HEK293 (cell line): ENCODE measurements at regions not wholly inside any gene's neighbourhood (a gene's known extent, or its start where the extent isn't known, plus 50 kb on each side); places are given as distances from the start of the nearest gene placed in this dataset.

Source experiments
- CTCF ChIA-PET: fragments of 350-600 bp; formaldehyde crosslinking; extraction: SDS; loops from one replicate; lab custom pipeline; 2021; ENCODE audit warnings: antibody characterized with exemption; lab: Yijun Ruan, JAX
- POLR2A ChIA-PET: fragments of 300-600 bp; formaldehyde crosslinking; extraction: SDS; loops from one replicate; lab custom pipeline; 2020; ENCODE audit warnings: antibody characterized with exemption, inconsistent platforms; lab: Yijun Ruan, JAX
- H3K27ac ChIP-seq: fragments of 200-500 bp; sonication (Bioruptor generic); 2 replicates; pipeline ENCODE4 v1.5.1; 2014; ENCODE audit warnings: low read depth, low read length, control low read depth, inconsistent platforms; ENCODE audit errors: extremely low read depth
- H3K36me3 ChIP-seq, 2 experiments: fragments of 200-500 bp in 1 of 2; sonication (Bioruptor generic) in 1 of 2; 1 replicate in 1 of 2; 2 replicates in 1 of 2; pipeline ENCODE4 v1.5.1; 2014 to 2017; ENCODE audit warnings: inconsistent platforms in 2 of 2, low read length in 2 of 2; ENCODE audit not compliant: control insufficient read depth in 2 of 2, insufficient read depth in 1 of 2
- H3K4me1 ChIP-seq: fragments of 200-500 bp; sonication (Bioruptor generic); 2 replicates; pipeline ENCODE4 v1.5.1; 2014; ENCODE audit warnings: mild to moderate bottlenecking, low read length, inconsistent platforms; ENCODE audit not compliant: control insufficient read depth, insufficient read depth
- H3K4me3 ChIP-seq: 2 replicates; pipeline ENCODE4 v1.5.1; 2011; ENCODE audit warnings: low read depth, mild to moderate bottlenecking, control low read depth, low read length, moderate library complexity
- H3K9me3 ChIP-seq: fragments of 200-500 bp; sonication (Bioruptor generic); 2 replicates; pipeline ENCODE4 v1.5.1; 2014; ENCODE audit warnings: low read depth, low read length, inconsistent platforms; ENCODE audit not compliant: control insufficient read depth, insufficient read depth
- BCL11B ChIP-seq: fragments of 450-650 bp; formaldehyde crosslinking; IDR thresholded peaks from 2 replicates; pipeline ENCODE4 v1.5.1; 2016; ENCODE audit warnings: low read depth, missing biosample characterization, missing genetic modification characterization
- KLF10 ChIP-seq: fragments of 450-650 bp; IDR thresholded peaks from 2 replicates; pipeline ENCODE4 v1.5.1; 2018; ENCODE audit warnings: missing biosample characterization, mild to moderate bottlenecking, missing genetic modification characterization
- PRDM2 ChIP-seq: fragments of 450-650 bp; formaldehyde crosslinking; IDR thresholded peaks from 2 replicates; pipeline ENCODE4 v1.5.1; 2016; ENCODE audit warnings: missing biosample characterization, missing genetic modification characterization, borderline replicate concordance
- SP7 ChIP-seq: fragments of 450-650 bp; formaldehyde crosslinking; IDR thresholded peaks from 2 replicates; pipeline ENCODE4 v1.5.1; 2016; ENCODE audit warnings: missing biosample characterization, missing genetic modification characterization
- ZBTB6 ChIP-seq: fragments of 450-650 bp; formaldehyde crosslinking; IDR thresholded peaks from 2 replicates; pipeline ENCODE4 v1.5.1; 2017; ENCODE audit warnings: missing biosample characterization, missing genetic modification characterization
- ZFP3 ChIP-seq: fragments of 450-650 bp; formaldehyde crosslinking; IDR thresholded peaks from 2 replicates; pipeline ENCODE4 v1.5.1; 2016; ENCODE audit warnings: low read depth, missing biosample characterization, missing genetic modification characterization
- ZNF10 ChIP-seq: fragments of 450-650 bp; formaldehyde crosslinking; IDR thresholded peaks from 2 replicates; pipeline ENCODE4 v1.5.1; 2017; ENCODE audit warnings: missing biosample characterization, missing genetic modification characterization
- ZNF155 ChIP-seq: fragments of 450-650 bp; formaldehyde crosslinking; IDR thresholded peaks from 2 replicates; pipeline ENCODE4 v1.5.1; 2016; ENCODE audit warnings: missing biosample characterization, missing genetic modification characterization
- ZNF157 ChIP-seq: fragments of 450-650 bp; formaldehyde crosslinking; IDR thresholded peaks from 2 replicates; pipeline ENCODE4 v1.5.1; 2016; ENCODE audit warnings: missing biosample characterization, missing genetic modification characterization
- ZNF16 ChIP-seq: fragments of 450-650 bp; formaldehyde crosslinking; IDR thresholded peaks from 2 replicates; pipeline ENCODE4 v1.5.1; 2016; ENCODE audit warnings: low read depth, missing biosample characterization, missing genetic modification characterization
- ZNF174 ChIP-seq: fragments of 450-650 bp; formaldehyde crosslinking; IDR thresholded peaks from 2 replicates; pipeline ENCODE4 v1.5.0; 2017; ENCODE audit warnings: missing biosample characterization, mild to moderate bottlenecking, missing genetic modification characterization
- ZNF202 ChIP-seq: fragments of 450-650 bp; formaldehyde crosslinking; IDR thresholded peaks from 2 replicates; pipeline ENCODE4 v1.5.1; 2016; ENCODE audit warnings: missing biosample characterization, missing genetic modification characterization, borderline replicate concordance
- ZNF214 ChIP-seq: fragments of 450-650 bp; formaldehyde crosslinking; IDR thresholded peaks from 2 replicates; pipeline ENCODE4 v1.5.1; 2017; ENCODE audit warnings: missing biosample characterization, mild to moderate bottlenecking, missing genetic modification characterization, borderline replicate concordance
- ZNF274 ChIP-seq, 2 experiments: fragments of 200-500 bp in 1 of 2; fragments of 450-650 bp in 1 of 2; sonication (Bioruptor generic) in 1 of 2; formaldehyde crosslinking in 1 of 2; IDR thresholded peaks; 2 replicates each; pipeline versions ENCODE4 v1.5.1 to v1.6.1; 2014 to 2016; ENCODE audit warnings: borderline replicate concordance in 1 of 2, inconsistent platforms in 1 of 2, low read length in 1 of 2, missing biosample characterization in 1 of 2, missing genetic modification characterization in 1 of 2
- ZNF48 ChIP-seq: fragments of 450-650 bp; formaldehyde crosslinking; IDR thresholded peaks from 2 replicates; pipeline ENCODE4 v1.5.1; 2016; ENCODE audit warnings: missing biosample characterization, missing genetic modification characterization
- ZNF544 ChIP-seq: fragments of 450-650 bp; formaldehyde crosslinking; IDR thresholded peaks from 2 replicates; pipeline ENCODE4 v1.5.0; 2017; ENCODE audit warnings: missing biosample characterization, missing genetic modification characterization
- ZNF571 ChIP-seq: fragments of 450-650 bp; formaldehyde crosslinking; IDR thresholded peaks from 2 replicates; pipeline ENCODE4 v1.5.0; 2017; ENCODE audit warnings: missing biosample characterization, missing genetic modification characterization
- ZNF670 ChIP-seq: fragments of 450-650 bp; formaldehyde crosslinking; IDR thresholded peaks from 2 replicates; pipeline ENCODE4 v1.5.1; 2016; ENCODE audit warnings: missing biosample characterization, missing genetic modification characterization, low read depth
- ZNF76 ChIP-seq: fragments of 450-650 bp; formaldehyde crosslinking; IDR thresholded peaks from 2 replicates; pipeline ENCODE4; 2016; ENCODE audit warnings: low read depth, missing biosample characterization, missing genetic modification characterization, borderline replicate concordance
- ZNF785 ChIP-seq: fragments of 450-650 bp; formaldehyde crosslinking; IDR thresholded peaks from 2 replicates; pipeline ENCODE4 v1.5.1; 2016; ENCODE audit warnings: missing biosample characterization, missing genetic modification characterization
- ZNF792 ChIP-seq: fragments of 450-650 bp; formaldehyde crosslinking; IDR thresholded peaks from 2 replicates; pipeline ENCODE4 v1.5.1; 2016; ENCODE audit warnings: missing biosample characterization, missing genetic modification characterization

DNA sequence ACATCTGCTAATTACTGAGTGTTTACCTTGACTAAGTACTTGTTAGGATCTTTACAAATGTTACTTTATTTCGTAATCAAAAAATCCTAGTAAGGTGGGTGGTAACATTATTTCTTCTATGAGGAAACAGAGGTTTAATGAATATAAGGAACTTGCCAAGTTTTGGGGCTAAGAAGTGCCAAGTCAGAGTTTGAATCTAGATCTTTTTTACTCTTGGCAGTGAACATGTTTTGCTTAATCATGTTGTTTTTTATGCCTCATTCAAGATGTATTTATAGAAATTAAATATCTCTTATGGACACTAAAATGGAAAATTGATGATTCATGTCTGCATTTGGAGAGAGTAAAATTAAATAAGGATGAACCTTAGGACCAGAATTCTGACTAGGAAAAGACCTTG lies 393.7 kb downstream of the UTRN start:
- Histone ChIP-seq H3K9me3 (no peaks in the 10 kb centered on the region), H3K27ac (no peak overlapping the region), H3K4me1 (0 out of 2 replicates have a peak, but pooled peaks cover 2% of the 10 kb centered on the region), H3K4me3 (no peak overlapping the region), H3K36me3 (peaks cover 0 to 4% of the 10 kb centered on the region in 2 experiments; a peak in 1 of 3 replicates)
- ChIA-PET POLR2A (no interaction called here), CTCF (interaction anchor here (1.4 kb wide), 1 partner anchor 93 kb away, joined by 3 read pairs; no protein-coding TSS in a partner anchor)
- no peak for TF ChIP-seq ZBTB6
- no peak for TF ChIP-seq ZNF157
- no peak for TF ChIP-seq ZNF174 (tag by site-specific recombination)
- TF ChIP-seq ZNF76, result no peak

DNA sequence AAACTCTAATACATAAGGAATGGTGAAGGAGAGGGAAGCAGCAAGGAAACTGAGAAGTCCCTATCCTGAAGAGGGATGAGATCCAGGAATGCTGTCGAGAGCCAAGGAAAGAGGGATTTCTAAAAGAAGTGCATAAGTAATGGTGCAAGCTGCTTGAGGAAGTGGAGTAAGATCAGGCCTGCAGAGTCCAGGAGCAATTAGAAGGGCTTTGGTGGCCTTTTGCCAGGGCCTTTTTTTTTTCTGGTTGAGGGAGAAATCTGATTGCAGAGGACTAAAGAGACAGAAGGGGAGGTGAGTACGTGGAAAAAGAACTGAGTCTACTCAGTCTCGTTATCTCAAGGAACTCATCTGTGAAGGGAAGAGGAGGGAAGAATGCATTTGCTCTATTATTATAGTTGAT lies 396.2 kb downstream of the UTRN start:
- ChIA-PET CTCF (no interaction called here), POLR2A (interaction anchor here (0.7 kb wide), 1 partner anchor 76 kb away, joined by 3 read pairs; no protein-coding TSS in a partner anchor)
- no peak overlapping the region for H3K4me3 ChIP-seq
- H3K27ac ChIP-seq, result no peak overlapping the region
- no peaks in the 10 kb centered on the region for H3K4me1 ChIP-seq
- no peaks in the 10 kb centered on the region for H3K9me3 ChIP-seq
- TF ChIP-seq ZNF16 (no peak), SP7 (no peak)
- peaks cover 0 to 4% of the 10 kb centered on the region in 2 experiments; a peak in 1 of 3 replicates for H3K36me3 ChIP-seq

DNA sequence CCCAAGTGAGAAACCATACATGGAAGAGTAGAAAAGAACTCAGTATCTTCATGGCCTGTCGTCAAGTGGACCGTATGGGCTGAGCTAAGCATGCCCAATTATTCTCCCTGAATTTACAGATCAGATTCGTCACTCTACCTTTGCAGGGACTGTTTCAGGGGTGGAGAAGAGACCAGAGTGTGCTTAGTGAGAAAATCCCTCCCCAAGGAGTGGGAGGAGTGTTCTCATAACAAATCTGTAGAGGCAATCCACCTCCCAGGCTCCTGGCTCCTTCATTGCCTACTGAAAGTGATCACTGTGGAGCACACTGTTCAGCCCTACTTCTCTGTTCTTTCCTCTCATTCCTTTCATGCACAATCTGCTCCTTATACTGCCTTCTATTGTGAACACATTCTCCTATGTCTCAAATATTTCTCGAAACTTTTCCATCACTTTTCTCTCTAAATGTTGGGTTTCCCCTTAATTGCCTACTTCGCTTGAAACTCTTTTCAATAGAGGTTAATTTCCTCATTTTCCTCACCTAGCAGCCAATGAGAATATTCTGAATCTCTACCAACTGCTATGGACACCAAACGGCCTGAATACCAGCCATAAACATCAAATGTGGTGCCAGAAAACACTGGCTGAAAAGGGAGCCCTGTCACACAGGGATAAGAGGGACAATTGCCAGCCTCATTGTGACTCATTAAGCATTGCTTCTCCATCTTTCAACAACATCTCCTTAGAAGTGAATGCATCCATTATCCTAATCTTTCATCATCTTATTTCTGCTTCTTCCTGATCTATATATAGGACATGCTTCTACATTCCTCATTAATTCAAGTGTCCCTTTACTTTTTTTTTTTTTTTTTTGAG lies 398.3 kb downstream of the UTRN start:
- H3K36me3 ChIP-seq, result peaks cover 0 to 4% of the 10 kb centered on the region in 2 experiments; a peak in 1 of 3 replicates
- H3K27ac ChIP-seq, result no peak overlapping the region
- no peaks in the 10 kb centered on the region for H3K4me1 ChIP-seq
- no peaks in the 10 kb centered on the region for H3K9me3 ChIP-seq
- ChIA-PET CTCF (interaction anchor here (0.6 to 0.7 kb wide), 2 partner anchors 10 to 45 kb away, joined by 4 read pairs; no protein-coding TSS in a partner anchor), POLR2A (no interaction called here)
- no peak overlapping the region for H3K4me3 ChIP-seq
- TF ChIP-seq ZNF155 (tag by site-specific recombination) (no peak), ZFP3 (tag by site-specific recombination) (no peak), ZNF274 (IDR thresholded peaks at IDR 0.05; ENCODE audit: low read length) (no peak), ZNF274 (tag by site-specific recombination; IDR thresholded peaks at IDR 0.05; ENCODE audit: borderline replicate concordance) (no peak), ZNF48 (tag by site-specific recombination) (no peak), ZNF571 (tag by site-specific recombination) (no peak), ZNF792 (tag by site-specific recombination) (no peak), ZNF544 (tag by site-specific recombination) (no peak), ZNF785 (no peak), ZNF670 (tag by site-specific recombination) (no peak), ZNF10 (no peak)

DNA sequence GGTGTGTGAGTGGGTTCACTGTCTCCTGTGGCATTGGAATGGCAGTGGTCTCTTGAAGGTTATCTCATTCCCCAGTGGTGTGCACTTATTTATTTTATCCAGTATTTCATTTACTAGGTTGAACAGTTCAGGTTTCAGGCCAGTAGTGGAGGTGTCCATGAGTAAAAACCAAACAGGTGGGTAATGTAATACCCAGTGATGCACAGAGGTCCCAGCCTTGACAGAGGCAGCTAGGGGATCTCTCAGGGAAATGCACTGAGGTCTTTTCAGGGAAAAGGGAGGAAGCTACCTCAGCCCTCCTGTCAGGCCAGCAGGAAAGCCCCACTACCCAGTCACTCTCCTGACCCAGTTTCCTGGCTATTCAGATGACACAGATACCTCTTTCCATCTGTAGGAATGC lies 403.6 kb downstream of the UTRN start:
- ChIA-PET CTCF (interaction anchor here (0.5 kb wide), 1 partner anchor 16 kb away, joined by 3 read pairs; no protein-coding TSS in a partner anchor), POLR2A (no interaction called here)
- no peak overlapping the region for H3K27ac ChIP-seq
- H3K4me1 ChIP-seq, result no peaks in the 10 kb centered on the region
- no peaks in the 10 kb centered on the region for H3K9me3 ChIP-seq
- H3K36me3 ChIP-seq, result no peaks in the 10 kb centered on the region
- H3K4me3 ChIP-seq, result no peak overlapping the region
- TF ChIP-seq ZNF10 (no peak), ZNF16 (no peak), ZNF214 (tag by site-specific recombination) (no peak), ZNF202 (tag by site-specific recombination) (no peak), PRDM2 (tag by site-specific recombination) (no peak), BCL11B (no peak), KLF10 (no peak)
